Psoas muscle (tissue), 7 donors: ENCODE measurements at regions not wholly inside any gene's neighbourhood (a gene's known extent, or its start where the extent isn't known, plus 50 kb on each side); places are given as distances from the start of the nearest gene placed in this dataset.
A peak's percentile ranks its signal among the peaks of the same experiment; 100 is the strongest.

Experiments
- ATAC-seq, 4 donors: fragments of 200-7000 bp; cut with Tn5 transposase; one replicate each; pipeline ENCODE4 v1.9.1; 2020; ENCODE audit warnings: moderate library complexity in 3 of 4, mild to moderate bottlenecking in 2 of 4
- DNase-seq, 2 donors: peaks; one replicate each; pipeline ENCODE4 v3.0.0-alpha.2; 2020
- H3K27ac ChIP-seq: fragments of 200-600 bp; one replicate; pipeline ENCODE4 v1.8.0; 2022
- H3K27me3 ChIP-seq, 3 donors: fragments of 200-600 bp in 1 of 3; one replicate each; pipeline versions ENCODE4 v1.6.1 to v1.8.0; 2013 to 2022; ENCODE audit warnings: low read length in 2 of 3, mild to moderate bottlenecking in 2 of 3, moderate library complexity in 1 of 3; ENCODE audit not compliant: insufficient read depth in 3 of 3
- H3K36me3 ChIP-seq, 2 donors: fragments of 200-600 bp in 1 of 2; one replicate each; pipeline versions ENCODE4 v1.6.1 to v1.8.0; 2013 to 2022; ENCODE audit warnings: low read depth in 1 of 2, mild to moderate bottlenecking in 1 of 2, moderate library complexity in 1 of 2; ENCODE audit not compliant: insufficient read depth in 1 of 2
- H3K4me1 ChIP-seq: fragments of 200-600 bp; one replicate; pipeline ENCODE4 v1.8.0; 2022
- H3K4me3 ChIP-seq: fragments of 200-600 bp; one replicate; pipeline ENCODE4 v1.8.0; 2022; ENCODE audit warnings: mild to moderate bottlenecking
- H3K9me3 ChIP-seq: fragments of 200-600 bp; one replicate; pipeline ENCODE4 v1.8.0; 2022
- CTCF ChIP-seq: fragments of 200-600 bp; IDR thresholded peaks from one replicate; pipeline ENCODE4 v1.8.0; 2022; ENCODE audit warnings: antibody characterized with exemption
- WGBS, 3 donors: extraction: QIAGEN DNeasy Blood & Tissue Kit; methylation state at CpG; one replicate each; pipeline versions ENCODE4 v1.1.6 to v1.1.7; 2013; 5-methylcytosine and 5-hydroxymethylcytosine counted together
- intact Hi-C, 2 donors: fragments of 100-400 bp; cut with DNase I; formaldehyde crosslinking; loops; one replicate each; pipeline versions ENCODE4 v1.11.0 to v1.14.2; 2022
- donor health status: healthy with polysubstance abuse.
- donor health status: DM: no; HTN: no; CAD: no; lungs with moderate emphysema.
- donor health status: Bipolar disorder and iron deficiency.
- donor health status: healthy.
- donor health status: DM: yes; HTN: yes; CAD: no.
- donor health status: DM: no; HTN: no; CAD: no.
- donor health status: DM: yes; HTN: yes; CAD: no.

GRCh38 chr2:181821049-181821448, 70.5 kb upstream of the ITPRID2 start:
- Histone ChIP-seq H3K9me3 (no peaks in the 10 kb centered on the region), H3K27me3 (no peaks in the 10 kb centered on the region), H3K4me3 (no peak overlapping the region), H3K27ac (no peak overlapping the region), H3K4me1 (no peaks in the 10 kb centered on the region), H3K36me3 (no peaks in the 10 kb centered on the region)
- no peak for TF ChIP-seq CTCF
- no peak for DNase-seq
- intact Hi-C loops: no loop called here
- ATAC-seq: no peak
- 74 to 86% (median 78%) methylated on average over 2 of the region's 2 CpGs for WGBS, 3 donors

DNA sequence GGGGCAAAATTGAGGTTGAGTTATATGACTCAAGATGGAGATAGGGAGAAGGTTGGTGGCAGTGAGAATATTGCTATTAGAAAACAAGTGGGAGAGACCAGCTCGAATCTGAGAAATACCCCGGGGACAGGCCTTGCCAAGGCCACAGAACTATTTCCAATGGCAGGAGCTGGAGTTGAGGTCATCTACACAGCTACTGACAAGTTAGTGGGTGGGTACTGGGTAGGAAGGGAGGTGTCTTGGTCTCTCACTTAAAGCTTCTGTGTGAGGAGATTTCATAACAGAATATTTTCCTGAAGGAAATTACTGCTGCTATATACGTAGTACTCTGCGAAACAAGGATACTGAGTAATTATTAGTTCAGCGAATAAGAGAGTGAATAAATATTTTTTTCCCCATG, 69.4 kb upstream of the ITPRID2 start:
- Histone ChIP-seq H3K4me1 (no peaks in the 10 kb centered on the region), H3K36me3 (no peaks in the 10 kb centered on the region), H3K27ac (no peak overlapping the region), H3K4me3 (no peak overlapping the region), H3K27me3 (no peaks in the 10 kb centered on the region), H3K9me3 (no peaks in the 10 kb centered on the region)
- no peak for TF ChIP-seq CTCF
- no peak for DNase-seq
- intact Hi-C loops: no loop called here
- ATAC-seq: no peak
- WGBS, 3 donors: 79 to 85% (median 80%) methylated on average over 5 of the region's 5 CpGs

DNA sequence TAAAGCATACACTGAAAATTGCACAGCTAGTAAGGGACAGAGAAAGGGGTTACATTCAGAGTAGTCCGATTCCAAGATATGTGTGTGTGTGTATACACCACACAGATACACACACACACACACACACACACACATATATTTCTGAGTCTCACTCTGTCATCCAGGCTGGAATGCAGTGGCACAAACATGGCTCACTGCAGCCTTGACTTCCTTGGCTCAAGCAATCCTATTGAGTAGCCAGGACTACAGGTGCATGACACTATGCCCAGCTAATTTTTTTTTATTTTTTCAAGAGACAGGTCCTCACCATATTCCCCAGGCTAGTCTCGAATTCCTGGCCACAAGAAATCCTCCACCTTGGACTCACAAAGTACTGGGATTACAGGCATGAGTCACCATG, 68.1 kb upstream of the ITPRID2 start:
- no peaks in the 10 kb centered on the region for H3K27me3 ChIP-seq
- intact Hi-C loops: no loop called here
- WGBS, 3 donors: 74 to 83% (median 76%) methylated on average over 2 of the region's 2 CpGs
- no peak for ATAC-seq
- no peaks in the 10 kb centered on the region for H3K4me1 ChIP-seq
- no peak overlapping the region for H3K4me3 ChIP-seq
- H3K27ac ChIP-seq: no peak overlapping the region
- no peaks in the 10 kb centered on the region for H3K9me3 ChIP-seq
- no peak for DNase-seq
- H3K36me3 ChIP-seq: no peaks in the 10 kb centered on the region
- TF ChIP-seq CTCF: no peak

- no peaks in the 10 kb centered on the region for H3K27me3 ChIP-seq
- H3K4me3 ChIP-seq: no peak overlapping the region
- intact Hi-C loops: no loop called here
- ATAC-seq: no peak
- no peaks in the 10 kb centered on the region for H3K36me3 ChIP-seq
- 89 to 96% (median 95%) methylated on average over 6 of the region's 6 CpGs for WGBS, 3 donors
- no peaks in the 10 kb centered on the region for H3K9me3 ChIP-seq
- no peaks in the 10 kb centered on the region for H3K4me1 ChIP-seq
- peak in 1 of 2 donors; percentile 40 for DNase-seq
- no peak for TF ChIP-seq CTCF
- H3K27ac ChIP-seq: no peak overlapping the region
Observed at GRCh38 chr2:181828122-181828705, 63.3 kb upstream of the ITPRID2 start.

DNA sequence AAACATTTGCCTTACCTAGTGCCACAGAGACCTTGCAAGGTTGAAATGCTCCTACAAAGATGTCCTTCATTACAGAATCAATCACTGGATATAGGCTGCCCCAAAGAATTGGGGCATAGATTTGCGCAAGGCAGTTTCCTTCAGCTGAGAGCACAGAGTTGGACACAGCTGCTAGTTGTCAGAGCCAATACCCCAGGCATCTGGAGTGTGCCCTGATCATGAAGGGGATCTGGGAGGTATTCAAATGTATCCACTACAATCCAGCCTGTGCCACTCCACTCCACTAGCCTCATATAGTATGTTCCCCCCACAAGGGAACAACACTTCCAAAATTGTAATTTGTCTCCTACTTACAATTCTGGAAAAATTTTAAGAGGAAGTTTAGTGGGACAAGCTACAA, 62.3 kb upstream of the ITPRID2 start:
- DNase-seq (no peak), ATAC-seq (no peak)
- Histone ChIP-seq H3K27me3 (no peaks in the 10 kb centered on the region), H3K27ac (no peak overlapping the region), H3K4me3 (no peak overlapping the region), H3K4me1 (no peaks in the 10 kb centered on the region), H3K9me3 (no peaks in the 10 kb centered on the region), H3K36me3 (no peaks in the 10 kb centered on the region)
- 84 to 97% (median 92%) methylated on average over 1 of the region's 1 CpG for WGBS, 3 donors
- TF ChIP-seq CTCF: no peak
- intact Hi-C loops: no loop called here
